NCI-H446 (cell line): ENCODE measurements at regions not wholly inside any gene's neighbourhood (a gene's known extent, or its start where the extent isn't known, plus 50 kb on each side); places are given as distances from the start of the nearest gene placed in this dataset.

ENCODE experiments used
- DNase-seq, 2 experiments: peaks; one replicate each; lab custom pipeline; 2025; lab: John Stamatoyannopoulos, UW

- no peak for DNase-seq
These were observed 235.8 kb downstream of the SLC6A15 start for GRCh38 chr12:84676787-84677186.

DNA sequence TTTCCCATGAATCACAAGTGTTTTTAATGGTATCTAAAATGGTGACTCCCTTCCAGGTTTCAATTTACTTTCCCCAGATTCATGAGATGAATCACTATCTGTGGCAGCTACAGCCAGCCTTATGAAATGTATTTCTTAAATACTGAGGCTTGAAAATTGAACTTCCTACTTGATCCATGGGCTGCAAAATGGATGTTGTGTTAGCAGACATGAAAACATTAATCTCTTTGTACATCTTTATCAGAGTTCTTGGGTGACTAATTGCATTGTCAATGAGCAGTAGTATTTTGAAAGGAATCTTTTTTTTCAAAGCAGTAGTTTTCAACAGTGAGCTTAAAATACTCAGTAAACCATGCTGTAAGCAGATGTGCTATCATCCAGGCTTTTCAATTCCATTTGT lies 250.8 kb downstream of the SLC6A15 start:
- no peak for DNase-seq

- no peak for DNase-seq
These were observed 252.5 kb downstream of the SLC6A15 start for GRCh38 chr12:84660139-84660538.

DNA sequence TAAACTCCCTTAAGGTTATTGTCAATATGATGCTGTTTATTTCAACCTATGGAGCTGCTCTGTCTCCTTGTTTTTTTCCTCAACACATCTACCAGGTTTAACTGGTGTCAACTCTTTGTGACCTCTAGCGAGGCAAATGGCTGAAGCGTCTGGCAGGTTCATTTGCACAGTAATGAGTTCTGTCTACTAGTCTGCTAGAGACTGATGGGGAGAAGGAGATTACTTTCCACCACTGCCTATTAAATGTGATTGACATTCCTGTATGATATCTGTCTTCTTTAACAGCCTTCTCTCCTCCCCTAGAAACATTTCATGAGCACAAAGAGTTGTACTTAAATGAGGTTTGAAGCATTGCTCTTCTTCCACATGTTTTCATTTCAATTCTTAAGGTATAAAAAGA lies 253.7 kb downstream of the SLC6A15 start:
- DNase-seq: no peak

GRCh38 chr12:84656705-84657104 lies 255.9 kb downstream of the SLC6A15 start:
- DNase-seq: no peak

GRCh38 chr12:84653482-84653881 lies 259.1 kb downstream of the SLC6A15 start:
- DNase-seq: no peak

DNA sequence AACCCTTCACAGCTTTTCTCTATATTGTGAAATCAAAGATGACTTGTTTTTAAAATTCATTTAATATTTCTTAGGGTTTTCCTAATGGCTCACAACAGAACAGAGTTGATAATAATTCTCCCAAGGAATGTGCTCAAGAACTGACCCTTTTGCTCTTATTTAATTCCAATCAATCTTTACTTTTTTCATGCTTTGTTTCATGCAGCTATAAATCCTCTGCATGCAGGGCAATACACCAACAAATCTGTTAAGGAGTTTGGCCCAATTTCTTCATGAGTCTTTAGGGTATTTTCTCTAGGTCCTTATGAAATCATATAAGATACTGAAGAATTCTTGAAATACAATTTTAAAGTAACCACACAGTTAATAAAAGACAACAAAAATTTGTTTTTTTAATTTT lies 264.2 kb downstream of the SLC6A15 start:
- DNase-seq: no peak

GRCh38 chr12:84644908-84645307 lies 267.7 kb downstream of the SLC6A15 start:
- no peak for DNase-seq

DNA sequence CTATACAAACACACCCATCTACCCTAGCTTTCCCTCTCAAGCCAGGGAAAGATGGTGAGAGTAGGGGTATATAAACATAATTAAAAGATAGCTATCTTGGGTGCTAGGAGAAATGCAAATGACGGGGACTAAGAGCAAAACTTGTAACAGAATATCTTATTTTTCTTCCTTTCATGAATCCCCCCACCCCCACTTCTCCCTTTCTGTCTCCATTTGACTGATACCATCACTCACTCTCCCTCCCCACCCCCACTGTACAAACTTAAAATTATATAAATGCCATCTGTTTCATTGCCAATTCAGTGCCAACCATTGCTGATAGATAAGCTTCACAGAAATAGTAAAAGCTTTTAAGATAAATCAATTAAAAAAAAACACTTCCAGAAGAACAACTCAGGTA lies 268.6 kb downstream of the SLC6A15 start:
- DNase-seq: peak in 1 of 2 experiments; percentile 7

DNA sequence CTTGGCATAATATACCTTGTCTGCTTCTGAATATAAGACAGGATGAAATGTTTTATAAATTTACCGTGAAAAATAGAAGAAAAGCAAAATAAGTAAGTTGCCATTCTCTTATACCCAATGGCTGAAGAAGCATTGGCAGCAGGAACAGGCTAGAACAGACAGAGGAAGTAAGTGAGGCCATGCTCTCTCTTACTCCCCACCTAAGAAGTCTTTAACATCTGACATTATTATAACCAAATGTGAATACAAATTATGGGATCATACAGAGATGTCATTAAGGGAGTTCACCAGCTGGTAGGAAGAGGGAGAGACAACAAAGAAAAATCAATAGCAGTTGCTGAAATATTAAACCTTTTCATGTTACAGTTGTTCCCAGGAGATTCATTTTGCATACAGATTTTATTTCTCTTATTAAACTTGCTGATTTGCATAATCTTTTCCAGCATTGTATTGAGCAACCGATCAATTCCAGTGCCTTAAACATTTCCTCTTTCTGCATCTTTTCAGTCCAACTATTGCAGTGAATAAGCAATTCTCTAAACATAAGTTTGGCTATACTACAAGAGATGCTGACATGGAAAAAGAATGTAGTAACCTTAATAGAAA lies 270.6 kb downstream of the SLC6A15 start:
- DNase-seq: peak; percentile 19 to 56

GRCh38 chr12:84638811-84639368 lies 273.7 kb downstream of the SLC6A15 start:
- no peak for DNase-seq

DNA sequence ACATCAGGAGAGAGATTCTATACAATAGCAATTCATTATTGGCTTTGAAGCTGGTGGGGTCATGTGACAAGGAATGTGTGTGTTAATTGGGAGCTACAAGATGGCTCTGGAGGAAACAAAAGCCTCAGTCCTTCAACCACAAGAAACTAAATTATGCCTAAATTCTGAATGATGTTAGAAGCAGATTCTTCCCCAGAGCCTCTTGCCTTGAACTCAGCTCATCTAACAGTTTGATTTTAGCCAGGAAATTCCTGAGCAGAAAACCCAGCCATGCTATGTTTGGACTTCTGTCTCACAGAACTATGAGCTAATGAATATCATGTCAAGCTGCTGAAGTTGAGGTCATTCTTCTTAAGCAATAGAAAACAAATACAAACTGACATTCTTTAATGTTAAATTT lies 274.7 kb downstream of the SLC6A15 start:
- no peak for DNase-seq

DNA sequence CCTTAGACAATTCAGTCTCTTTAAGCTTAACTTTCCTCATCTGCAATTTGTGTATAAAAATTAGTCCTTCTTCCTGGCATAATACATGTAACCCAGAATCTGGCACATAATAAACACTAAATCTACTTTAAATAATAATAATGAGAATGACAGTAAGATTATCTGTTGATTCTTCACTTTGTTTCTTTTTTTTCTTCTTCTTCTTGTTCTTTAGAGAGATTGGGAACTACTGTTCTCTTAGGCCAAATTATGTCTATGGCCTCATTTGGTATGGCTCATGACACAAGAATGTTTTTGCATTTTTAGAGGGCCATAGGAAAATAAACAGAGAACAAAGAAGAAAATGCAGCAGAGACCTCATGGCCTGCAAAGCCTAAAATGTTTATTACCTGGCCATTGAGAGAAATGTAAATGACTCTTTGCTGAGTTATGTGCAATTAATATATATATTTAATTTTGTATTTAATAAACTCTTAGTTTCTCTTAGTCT lies 275.8 kb downstream of the SLC6A15 start:
- no peak for DNase-seq

DNA sequence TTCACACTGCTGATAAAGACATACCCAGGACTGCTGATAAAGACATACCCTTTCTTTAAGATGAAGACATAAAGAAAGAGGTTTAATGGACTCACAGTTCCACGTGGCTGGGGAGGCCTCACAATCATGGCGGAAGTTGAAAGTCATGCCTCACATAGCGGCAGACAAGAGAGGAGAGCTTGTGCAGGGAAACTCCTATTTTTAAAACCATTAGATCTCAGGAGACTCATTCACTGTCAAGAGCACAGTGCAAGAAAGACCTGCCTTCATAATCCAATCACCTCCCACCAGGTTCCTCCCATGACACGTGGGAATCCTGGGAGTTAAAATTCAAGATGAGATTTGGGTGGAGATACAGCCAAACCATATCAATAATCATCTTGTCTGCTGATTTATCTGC lies 278.1 kb downstream of the SLC6A15 start:
- no peak for DNase-seq

- no peak for DNase-seq
These were observed 280.0 kb downstream of the SLC6A15 start for GRCh38 chr12:84632556-84632955.

- DNase-seq: no peak
These were observed 281.6 kb downstream of the SLC6A15 start for GRCh38 chr12:84631020-84631419.

DNA sequence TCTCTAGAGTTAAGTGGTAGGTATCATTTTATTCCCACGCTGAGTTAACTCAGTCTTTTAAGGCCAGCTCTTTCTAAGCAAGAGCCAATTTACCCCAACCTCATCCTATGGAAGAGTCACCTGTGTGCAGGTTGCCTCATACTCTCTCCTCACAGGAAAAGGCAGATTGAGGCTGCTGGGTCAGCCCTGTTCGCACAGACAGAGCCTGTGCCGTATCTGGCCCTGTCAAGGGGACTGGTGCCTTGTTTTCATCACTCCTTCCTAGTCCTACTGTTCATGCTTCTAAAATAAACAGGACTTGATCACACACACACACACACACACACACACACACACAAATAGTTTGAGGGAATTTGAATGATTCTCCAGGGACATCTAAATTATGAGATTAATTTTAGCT lies 285.0 kb downstream of the SLC6A15 start:
- no peak for DNase-seq

DNA sequence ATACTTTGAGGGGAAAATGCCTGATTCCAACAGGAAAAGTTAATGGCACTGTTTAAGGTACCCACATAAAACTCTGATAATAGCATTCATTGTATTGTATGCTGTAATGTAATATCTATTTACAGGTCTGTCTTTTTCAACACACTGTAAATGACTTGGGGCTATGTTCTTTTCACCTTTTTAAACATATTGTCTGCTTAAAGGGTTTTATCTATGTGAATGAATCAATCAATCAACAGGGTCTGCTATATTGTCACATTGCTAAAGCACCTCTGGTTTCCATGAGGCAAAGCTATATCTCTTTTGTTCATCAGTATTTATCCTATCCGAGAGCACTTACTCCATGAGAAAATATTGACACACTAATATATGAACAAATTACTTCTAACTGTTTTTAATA lies 288.0 kb downstream of the SLC6A15 start:
- no peak for DNase-seq

DNA sequence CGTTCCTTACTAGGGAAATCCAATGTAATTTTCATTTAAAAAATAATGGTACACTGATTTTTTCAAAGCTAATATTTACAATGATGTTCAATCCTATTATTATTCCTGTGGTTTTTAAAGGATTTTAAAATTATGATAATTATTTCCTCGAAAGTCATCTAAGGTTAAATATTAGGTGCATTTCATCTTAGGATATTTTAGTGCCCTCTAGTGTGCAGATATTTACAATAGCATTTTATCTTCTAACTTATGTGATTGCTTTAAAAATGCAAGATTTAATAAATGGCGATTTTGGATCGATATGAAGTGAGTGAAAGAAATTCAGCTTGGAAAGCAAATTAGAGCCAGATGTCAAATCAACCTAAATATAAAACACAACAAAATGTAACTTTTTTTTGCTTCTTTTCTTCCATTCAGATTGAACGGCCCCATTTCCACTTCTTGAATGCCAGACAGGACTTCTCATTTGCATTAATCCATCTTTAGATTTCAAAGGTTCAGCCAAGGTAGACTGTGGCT lies 293.5 kb downstream of the SLC6A15 start:
- DNase-seq: peak in 1 of 2 experiments; percentile 10

- no peak for DNase-seq
These were observed 305.3 kb downstream of the SLC6A15 start for GRCh38 chr12:84607170-84607819.

DNA sequence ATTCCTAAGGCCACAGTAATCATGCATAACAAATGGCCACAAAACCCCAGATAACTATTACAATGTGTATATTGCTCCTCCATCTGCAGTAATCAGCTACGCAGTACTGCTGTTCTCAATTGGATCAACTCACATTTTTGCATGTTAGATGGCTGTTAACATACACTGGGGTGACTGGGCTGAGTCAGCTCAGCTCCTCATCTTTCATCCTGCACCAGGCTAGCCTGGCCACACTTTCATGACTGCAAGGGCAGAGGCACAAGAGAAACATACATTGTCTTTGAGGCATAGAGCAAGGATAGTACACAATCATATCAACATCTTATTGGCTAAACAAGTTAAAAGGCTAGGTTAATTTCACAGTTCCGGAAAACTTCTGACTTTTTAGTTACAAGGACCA lies 306.6 kb downstream of the SLC6A15 start:
- no peak for DNase-seq

DNA sequence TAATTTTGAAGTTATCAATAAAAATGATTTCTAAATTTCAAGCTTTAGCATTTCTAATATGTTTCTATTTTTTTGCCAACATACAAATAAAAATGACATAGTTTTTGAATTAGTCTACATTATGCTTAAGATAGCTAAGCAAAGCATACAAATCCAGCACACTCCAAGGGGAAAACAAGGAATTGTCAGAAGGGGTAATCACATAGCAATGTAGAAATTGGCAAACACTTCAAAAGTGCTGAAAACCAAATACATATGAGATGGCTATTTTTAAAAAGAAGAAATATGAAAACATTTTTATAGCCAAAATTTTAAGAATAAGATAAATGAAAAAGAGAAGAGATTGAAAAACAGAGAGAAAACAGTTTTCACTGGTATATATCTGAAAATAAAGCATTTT lies 308.0 kb downstream of the SLC6A15 start:
- DNase-seq: no peak

DNA sequence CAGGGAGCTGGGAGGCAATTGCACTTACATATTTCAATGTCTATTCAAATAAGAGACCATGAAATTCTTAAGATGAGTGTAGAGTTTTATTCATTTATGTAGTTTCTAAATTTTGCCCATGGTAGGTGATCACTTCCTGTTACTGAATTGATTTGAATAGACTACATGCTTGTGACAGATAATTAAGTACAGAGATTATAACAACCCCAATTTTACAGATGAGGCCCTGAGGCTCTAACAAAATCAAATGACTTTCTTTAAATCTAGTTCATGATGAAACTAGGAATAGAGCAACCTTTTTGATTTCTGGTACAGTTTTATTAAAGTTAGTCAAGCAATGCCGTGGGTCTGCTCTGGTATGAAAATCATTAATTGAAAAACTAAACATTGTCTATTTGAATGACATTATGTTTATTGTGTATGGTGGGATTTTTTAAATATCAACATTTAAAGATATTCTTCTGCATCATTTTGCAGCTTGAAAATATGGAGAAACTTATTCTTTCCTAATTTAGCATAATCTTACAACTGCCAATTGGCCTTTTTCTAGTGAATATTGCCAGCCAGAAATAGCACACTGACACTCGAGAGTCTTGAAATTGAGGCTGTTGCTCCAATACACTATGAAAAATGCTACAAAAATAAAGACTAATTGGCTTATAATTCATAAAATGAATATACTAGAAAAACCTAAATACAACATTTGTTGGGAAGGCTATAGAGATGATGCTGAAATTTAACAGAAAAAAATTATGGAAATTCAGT lies 308.9 kb downstream of the SLC6A15 start:
- DNase-seq: no peak
